NCI-H2107 (cell line): ENCODE measurements at regions not wholly inside any gene's neighbourhood (a gene's known extent, or its start where the extent isn't known, plus 50 kb on each side); places are given as distances from the start of the nearest gene placed in this dataset.
"Not testable (repeated sequence)": the region's sequence is repeated elsewhere in the genome, so short reads cannot be mapped to it uniquely, and the experiment has no call there.

Source experiments
- DNase-seq: peaks from one replicate; lab custom pipeline; 2025; lab: John Stamatoyannopoulos, UW

DNA sequence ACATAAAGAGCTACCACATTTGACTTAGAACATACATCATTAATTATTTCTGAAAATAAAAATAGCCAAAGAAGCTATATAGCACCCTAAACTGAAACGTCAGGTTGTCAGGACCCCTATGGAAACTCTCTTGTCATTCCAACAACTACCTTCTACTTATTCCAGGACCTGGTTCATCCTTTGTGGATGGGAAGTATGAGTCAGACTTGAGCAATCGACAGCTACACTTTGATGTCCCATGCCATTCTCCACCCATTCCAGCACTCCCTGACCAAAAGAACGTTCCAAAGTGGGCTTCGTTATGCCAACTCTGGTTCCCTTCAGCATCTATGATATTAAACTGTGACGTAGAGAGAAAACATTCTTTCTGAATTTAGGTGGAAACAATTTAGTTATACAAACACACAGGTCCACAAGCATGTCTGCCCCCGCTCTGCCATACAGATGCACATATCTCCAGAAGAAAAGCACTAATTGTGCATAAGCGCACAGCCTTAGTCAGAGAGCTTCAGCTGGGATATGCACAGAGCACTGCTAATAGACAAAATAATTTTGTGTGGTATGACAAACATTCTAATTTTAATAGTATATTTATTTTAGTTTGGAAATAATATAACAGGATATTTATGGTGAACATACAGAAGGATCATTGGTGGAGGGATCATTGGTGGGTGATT, 723.1 kb upstream of the B3GALT2 start:
- no peak for DNase-seq

DNA sequence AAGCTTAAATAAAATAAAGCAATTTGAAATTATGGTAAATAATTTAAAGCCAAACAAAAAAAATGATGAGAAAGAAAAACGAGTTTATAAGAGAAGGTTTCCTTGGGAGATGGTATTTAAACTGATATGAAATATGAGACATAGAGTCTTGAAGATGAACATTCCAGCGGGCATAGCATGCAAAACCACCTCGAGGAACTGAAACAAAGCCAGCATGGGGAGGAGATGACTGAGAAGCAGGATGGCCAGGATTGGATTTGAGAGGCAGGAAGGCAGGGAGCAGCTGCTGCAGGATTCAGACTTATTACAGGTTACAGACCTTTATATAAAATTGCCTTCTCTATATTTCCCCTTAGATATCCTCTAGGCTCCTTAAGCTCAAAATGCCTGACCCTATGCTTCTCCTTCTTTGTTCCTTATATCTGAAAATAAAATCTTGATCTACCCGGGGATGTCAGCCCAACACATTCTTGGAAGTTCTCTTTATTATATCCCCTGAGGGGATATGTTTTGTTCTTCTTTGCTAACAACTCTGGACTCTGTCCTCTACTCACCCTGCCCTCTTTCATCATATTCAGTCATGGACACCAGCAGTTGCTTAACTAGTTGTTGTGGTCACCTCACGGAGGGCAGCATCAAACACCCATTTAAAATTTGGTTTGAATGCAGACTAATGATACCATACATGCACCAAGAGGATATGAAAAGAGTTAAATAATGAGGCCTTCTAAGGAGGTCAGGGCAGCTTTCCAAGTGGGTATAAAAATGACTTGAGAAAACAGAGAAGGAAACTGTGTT, 719.1 kb upstream of the B3GALT2 start:
- no peak for DNase-seq

DNA sequence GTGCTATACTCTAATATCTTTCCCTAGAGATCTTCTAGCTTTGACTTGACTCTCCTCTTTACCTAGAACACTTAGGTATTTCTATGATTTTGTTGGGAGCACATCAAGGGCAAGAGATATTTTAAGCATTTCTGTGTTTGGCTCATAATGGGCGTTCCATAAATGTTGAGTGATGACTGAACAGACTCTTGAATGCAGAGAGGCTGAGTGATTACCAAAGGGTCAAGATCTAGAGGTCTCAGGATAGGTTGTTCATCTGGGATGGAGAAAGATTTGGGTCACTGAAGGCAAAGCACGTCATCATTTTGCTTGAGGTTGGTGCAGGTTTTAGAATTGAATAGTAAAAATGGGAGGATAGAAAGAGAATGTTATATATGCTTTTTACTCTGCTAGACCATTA, 705.4 kb upstream of the B3GALT2 start:
- DNase-seq, result no peak

DNA sequence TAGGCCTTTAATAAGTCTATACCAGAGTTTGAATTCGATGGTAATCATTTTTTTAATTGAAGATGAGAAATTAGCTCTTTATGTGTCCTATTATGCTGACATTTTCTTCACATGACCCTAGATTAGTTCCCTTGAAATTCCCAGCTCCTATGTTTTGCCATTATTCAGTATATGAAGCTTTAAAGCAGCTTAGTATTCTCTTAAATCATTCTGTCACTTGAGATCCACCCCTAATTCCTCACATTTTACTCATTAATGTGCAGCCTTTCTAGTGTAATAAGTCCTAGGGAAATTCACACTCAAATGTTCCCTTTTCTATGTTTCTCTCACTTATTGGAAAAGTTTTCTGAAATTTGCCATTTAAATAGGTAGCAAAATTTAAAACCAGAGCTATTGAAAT, 704.5 kb upstream of the B3GALT2 start:
- no peak for DNase-seq

DNA sequence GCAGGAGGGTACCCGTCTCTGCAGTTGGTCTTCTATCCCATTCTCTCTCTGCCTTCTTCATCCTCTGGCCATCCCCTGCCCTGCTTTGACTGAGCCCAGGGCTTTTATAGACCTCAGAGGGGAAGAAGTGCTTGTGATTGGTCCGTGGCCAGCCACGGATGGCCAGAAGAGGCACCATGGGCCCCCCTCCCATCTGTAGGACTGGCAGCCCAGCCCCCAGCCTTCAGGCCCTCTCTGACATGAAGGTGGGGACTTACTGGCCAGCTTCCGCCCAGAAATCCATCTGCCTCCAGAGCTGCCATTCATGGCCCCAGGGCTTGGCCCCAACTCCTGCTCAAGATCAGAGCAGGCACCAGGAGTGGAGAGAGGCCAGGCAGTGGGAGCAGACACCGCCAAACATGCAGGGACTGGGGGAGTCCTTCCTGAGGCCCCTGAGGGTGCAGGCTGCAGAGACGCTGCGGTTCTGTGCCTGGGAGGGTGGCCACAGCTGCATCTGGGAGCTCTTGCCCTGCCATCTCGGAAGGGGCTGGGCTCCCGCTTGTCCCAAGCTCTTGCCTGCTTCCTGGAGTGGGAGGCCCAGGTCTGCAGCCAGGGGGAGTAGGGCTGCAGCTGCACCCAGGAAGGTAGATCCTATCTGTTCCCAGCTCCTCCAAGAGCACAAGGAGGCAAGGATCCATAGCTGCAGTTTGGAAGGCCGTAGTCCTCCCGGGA, 698.6 kb upstream of the B3GALT2 start:
- no peak for DNase-seq

DNA sequence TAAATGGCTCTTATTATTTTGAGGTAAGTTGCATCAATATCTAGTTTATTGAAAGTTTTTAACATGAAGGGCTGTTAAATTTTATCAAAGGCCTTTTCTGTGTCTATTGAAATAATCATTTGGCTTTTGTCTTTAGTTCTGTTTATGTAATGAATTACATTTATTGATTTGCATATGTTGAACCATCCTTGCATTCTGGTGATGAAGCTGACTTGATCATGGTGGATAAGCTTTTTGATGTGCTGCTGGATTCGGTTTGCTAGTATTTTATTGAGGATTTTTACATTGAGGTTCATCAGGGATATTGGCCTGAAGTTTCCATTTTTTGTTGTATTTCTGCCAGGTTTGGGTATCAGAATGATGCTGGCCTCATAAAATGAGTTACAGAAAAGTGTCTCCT, 691.5 kb upstream of the B3GALT2 start:
- not testable (repeated sequence) for DNase-seq

DNA sequence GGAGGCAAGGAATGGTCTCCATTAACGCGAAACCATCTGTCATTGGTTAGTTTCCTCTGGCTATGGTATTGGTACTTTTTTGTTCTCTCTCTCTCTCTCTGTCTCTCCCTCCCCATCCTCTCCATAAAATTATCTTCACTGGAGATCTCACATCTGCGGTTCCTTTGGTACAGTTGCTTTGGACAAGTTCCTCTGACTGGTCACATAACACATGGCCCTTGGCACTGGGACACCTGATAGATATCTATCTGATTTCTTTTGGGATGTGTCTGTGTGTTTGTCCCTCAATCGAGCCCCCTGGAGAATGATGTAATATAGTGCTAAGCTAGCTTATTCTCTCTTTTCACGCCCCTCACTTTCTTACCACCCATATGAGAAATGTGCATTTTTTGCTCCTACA, 682.0 kb upstream of the B3GALT2 start:
- no peak for DNase-seq

DNA sequence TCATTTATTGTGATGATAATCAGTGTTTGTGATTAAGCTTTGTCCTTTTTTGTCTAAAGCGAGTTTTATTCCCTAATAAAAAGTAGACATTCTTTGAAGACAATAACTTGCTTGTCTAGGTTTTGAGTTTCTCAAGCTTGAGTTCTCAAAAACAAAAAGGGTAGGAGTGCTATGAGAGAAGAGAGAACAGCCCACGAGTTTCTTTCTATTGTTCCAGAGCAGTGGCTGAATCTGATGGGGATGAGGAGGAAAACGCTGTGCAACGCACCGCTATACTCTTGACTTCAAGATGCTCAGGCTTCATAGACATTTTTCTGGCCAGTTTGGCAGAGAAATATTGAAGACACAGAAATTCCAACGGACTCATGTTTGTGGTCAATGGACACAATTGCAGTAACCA, 669.8 kb upstream of the B3GALT2 start:
- DNase-seq, result no peak

DNA sequence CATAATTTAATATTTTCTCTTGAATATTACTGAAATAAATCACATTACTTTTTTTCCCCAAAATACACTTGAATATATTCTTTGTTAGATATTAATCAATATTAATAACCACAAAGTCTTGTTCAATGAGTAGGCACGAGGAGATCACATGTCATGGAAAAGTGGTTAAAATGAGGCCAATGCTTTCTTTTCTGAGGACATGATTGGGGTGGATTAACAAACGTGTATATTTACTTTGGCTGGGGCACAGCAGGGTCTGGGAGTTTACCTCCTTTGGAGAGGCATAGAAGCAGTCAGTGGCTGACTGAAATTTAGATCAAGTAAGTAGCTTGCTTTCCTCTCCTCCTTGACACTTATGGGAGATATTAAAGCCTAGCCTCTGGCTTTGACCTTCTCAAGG, 664.3 kb upstream of the B3GALT2 start:
- DNase-seq, result no peak

DNA sequence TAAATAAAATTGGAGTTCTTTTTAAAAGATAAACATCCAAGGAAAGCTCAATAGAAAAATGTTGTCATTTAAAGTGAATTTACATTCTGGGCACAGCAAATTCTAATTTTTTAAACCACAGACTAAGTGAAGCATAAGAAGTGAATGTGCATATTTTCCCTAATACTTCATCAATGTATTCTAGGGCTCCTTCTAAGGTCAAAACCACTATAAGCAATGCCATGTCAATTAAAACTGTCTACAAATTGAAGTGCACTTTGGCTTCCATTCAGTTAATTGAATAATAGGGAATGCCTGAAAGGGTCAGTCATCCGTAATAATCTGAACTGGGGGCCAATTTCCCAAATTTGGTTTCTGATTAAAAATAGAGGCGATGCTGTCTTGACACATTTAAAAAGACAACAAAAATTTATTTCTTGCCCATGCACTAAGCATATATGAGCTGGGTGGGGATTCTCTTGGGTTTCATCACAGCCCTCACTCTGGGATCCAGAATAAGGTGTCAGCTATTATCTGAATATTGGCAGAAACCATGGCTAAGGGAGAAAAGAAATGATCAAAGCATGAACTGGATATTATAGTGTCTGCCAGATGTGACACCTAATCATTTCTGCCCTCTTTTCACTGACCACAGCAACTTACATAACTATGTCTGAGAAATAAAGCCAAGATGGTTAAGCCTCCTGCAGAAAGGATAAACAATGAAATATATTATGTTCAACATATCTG, 660.6 kb upstream of the B3GALT2 start:
- DNase-seq, result no peak

DNA sequence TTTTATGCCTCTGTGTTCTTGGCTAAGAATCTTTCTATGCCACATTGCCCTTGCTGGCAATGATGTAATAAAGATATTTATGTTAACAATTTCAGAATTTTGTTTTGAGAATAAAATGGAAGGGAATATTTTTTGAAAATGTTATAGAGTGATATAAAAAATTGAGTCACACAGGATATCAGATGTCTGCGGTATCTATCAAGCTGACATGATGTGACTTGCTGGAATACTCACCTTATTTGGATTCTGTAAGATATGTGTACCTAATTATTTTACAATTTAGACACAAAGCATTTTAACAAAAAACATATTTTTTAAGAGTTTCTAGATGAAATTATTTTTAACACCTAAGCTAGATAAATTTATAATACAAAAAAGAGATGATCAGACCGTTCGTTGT, 660.0 kb upstream of the B3GALT2 start:
- no peak for DNase-seq

DNA sequence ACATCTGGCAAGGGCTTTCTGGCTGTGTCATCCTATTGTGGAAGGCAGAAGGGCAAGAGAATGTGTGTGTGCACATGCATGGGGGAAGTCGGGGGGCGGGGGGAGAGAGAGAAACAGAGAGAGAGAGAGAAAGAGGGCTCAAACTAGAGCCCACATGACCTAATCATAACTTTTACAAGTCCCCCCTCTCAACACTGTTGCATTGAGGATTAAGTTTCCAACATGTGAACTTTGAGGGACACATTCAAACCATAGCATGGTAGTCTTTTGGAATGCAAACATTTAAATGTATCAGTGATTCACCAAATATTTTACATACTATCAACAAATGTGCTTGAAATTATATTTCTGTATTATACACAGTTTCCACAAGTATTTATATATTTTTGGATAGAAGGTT, 655.4 kb upstream of the B3GALT2 start:
- no peak for DNase-seq

DNA sequence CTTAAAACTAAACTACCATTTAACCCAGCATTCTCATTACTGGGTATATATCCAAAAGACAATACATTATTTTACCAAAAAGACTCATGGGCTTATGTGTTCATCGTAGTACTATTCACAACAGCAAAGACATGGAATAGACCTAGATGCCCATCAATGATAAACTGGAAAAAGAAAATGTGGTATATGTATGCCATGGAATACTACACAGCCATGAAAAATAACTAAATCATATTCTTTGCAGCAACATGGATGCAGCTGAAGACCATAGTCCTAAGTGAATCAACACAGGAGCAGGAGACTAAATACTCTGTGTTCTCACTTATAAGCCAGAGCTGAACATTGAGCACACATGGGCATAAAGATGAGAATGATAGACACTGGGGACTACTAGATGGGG, 645.1 kb upstream of the B3GALT2 start:
- no peak for DNase-seq

DNA sequence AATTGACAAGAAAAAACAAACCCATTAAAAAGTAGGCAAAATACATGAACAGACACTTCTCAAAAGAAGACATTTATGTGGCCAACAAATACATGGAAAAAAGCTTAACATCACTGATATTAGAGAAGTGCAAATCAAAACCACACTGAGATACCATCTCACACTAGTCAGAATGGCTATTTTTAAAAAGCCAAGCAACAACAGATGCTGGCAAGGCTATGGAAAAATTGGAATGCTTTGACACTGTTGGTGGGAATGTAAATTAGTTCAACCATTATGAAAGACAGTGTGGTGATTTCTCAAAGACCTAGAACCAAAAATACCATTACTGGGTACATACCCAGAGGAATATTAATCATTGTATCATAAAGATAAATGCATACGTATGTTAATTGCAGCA, 641.1 kb upstream of the B3GALT2 start:
- DNase-seq, result no peak

DNA sequence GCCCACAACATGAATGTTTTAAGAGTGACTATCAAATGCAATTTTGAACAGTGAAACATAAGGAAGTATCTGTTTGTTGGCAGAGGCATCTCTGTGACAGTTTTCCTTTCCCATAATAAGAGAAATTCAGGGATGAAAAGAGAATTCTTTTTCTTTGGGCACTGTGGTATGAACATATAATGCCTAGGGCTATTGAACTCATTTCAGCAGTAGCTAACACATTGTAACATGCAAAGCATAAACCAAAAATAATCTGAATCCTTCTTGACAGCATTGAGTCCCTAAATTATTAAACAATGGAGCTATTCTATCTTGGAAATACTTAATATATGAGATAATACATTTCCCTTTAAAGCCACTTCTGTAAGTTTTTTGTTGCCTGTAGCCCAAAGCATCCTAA, 633.0 kb upstream of the B3GALT2 start:
- DNase-seq, result no peak

DNA sequence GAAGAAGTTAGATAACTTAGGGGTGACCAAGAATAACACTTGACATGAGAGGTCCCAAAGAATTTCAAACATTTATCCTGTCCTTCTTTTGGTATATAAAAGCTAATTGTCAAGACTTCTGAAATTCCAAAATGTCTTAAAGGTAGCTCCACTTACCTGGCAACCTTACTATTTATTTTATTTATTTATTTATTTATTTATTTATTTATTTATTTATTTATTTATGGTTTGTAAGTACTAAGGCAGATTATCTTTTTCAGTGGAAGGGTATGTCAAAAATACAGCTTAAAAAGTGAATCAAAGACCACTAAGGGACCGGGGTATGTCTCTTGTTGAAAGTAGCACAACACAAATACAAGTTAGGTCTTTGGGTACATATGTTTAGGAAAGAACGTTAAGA, 620.8 kb upstream of the B3GALT2 start:
- DNase-seq, result no peak

DNA sequence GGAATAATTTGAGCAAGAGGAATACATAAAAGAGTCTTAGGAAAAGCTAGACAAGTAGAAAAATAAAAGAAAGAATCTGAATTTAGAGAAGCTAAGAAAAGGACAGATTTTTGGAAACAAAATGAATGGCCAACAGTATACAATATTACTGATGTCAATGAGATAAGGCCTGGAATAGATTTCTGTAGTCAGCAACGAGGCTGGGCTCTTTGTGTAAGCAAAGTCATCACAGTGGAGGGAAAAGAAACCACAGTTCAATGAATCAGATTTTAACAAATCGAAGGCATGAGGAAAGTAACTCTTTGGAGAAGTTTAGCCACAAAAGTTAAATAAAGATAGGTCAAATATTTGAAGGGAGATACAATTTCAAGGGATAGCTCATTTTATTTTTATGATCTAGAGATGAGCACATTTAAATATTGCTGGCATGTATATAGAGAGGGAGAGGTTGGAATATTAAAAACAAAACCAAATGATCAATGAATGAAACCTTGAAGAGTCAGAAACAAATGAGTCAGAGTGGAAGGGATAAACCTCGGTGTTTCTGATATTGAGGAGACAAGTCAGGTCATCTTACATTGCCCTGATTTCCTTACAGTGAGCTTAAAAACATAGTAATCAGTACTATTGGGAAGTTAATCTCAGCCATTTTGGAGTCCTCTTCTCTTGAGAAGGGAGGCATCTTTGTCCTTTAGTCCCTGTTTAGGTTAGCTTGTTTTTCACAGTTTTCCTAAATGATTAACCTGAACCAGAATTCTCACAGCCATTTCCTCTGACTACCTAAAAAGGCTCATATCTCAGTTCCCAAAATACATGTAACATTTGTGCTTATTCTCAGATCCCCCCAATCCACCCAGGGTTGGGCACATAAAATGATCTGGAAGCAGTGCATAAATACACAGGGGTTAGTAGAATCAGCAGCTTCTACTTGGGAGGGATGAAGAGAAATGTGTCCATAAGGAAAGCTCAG, 620.0 kb upstream of the B3GALT2 start:
- DNase-seq, result no peak

DNA sequence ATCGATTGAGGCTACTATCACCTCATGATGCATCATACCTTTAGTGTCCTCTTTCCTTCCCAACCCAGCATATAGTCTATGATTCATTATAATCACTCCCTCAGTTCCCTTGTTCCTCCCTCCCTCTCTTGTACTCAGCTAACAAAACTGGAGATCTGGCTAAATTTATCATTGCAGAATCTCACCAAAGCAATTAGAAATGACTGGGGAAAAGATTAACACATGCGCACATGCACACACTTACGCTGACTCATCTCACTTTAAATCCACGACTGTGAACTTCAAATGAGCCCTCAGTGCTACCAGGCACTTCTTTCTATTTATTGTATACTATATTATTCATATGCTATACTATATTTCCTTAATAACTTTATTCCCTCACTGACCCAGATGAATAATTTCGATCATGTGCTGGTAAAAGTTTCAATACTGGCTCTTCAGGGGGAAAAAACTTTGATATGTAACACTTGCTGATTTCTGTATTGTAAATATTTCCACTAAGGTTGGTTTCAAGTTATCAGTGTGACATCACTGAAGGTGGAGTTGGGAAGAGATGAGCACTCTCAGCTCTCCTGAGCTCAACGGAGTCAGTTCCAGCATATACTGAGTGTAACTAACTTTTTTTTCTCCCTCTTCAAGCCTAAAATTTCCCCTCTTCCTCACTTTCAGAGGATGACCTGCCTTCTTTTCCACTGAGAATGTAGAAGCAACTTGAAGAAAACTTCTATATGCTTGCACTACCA, 613.7 kb upstream of the B3GALT2 start:
- DNase-seq, result no peak

DNA sequence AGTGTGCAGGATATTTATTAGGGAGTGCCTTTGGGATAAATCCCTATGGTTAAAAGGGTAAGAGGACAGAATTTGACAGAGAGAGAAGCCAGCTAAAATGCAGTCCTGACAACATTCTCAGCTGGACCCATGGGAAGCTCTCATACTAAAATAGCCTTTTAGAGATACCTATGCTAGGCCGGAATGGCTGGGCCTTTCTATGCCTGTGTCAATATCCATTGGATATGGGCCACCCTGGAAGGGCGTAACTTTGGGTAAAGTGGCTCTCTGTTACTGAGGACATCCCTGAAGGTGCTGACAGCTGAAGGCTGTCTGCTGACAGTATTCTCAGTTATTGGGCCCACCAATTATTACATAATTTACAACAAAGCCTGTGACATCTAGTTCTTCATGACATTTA, 613.0 kb upstream of the B3GALT2 start:
- DNase-seq, result no peak

DNA sequence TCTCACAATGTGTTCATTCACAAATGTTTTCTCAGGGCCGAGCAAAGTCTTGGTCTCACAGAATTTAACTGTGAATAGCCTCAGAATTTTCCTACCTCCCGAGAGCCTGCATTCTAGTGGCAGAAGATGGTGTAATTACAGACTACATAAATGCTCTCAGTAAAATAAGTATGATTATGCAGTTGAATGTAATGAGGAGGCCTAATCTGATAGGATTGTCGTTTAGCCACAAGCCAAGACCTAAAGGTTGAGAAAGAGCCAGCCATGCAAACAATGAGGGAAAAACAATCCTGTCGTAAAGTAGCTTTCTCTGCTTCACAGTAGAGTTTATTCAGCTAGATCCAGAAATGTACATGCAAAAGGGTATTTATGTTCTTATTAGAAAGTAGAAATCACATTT, 607.8 kb upstream of the B3GALT2 start:
- DNase-seq, result no peak

DNA sequence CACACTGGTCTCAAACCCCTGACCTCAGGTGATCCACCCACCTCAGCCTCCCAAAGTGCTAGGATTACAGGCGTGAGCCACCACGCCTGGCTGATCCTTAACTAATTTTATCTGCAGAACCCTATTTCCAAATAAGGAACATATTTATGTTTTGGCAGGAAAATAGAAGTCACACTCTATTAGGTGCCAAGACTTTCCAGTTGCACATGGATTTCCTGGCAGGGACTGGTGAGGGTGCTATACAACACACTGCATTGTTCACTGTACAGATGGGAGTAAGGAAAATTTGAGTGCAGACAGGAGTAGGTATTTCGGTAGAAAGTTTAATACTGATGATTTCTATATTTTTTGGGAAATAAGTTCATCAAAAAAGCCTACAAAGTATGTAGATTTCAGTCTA, 605.3 kb upstream of the B3GALT2 start:
- DNase-seq, result no peak
